ENCODE measurements at regions not wholly inside any gene's neighbourhood (a gene's known extent, or its start where the extent isn't known, plus 50 kb on each side); places are given as distances from the start of the nearest gene placed in this dataset.

DNA sequence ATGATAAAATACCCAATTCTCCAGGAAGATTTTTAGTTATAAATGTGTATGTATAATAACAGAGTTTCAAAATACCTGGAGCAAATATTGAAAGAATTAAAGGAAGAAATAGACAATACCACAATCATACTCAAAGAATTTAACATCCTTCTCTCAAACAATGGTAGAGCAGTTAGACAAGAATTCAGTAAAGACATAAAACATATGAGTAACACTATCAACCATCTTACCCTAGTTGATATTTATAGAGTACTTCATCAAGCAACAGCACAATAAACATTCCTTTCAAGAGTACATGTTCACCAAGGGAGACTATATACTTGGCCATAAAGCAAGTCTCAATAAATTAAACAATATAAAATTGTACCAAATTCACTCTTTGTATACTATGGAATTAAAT, 108.4 kb downstream of the DLEU7 start:
- no peak for DNase-seq (ENCODE audit: extremely low spot score)
- TF ChIP-seq, protein P1, sequence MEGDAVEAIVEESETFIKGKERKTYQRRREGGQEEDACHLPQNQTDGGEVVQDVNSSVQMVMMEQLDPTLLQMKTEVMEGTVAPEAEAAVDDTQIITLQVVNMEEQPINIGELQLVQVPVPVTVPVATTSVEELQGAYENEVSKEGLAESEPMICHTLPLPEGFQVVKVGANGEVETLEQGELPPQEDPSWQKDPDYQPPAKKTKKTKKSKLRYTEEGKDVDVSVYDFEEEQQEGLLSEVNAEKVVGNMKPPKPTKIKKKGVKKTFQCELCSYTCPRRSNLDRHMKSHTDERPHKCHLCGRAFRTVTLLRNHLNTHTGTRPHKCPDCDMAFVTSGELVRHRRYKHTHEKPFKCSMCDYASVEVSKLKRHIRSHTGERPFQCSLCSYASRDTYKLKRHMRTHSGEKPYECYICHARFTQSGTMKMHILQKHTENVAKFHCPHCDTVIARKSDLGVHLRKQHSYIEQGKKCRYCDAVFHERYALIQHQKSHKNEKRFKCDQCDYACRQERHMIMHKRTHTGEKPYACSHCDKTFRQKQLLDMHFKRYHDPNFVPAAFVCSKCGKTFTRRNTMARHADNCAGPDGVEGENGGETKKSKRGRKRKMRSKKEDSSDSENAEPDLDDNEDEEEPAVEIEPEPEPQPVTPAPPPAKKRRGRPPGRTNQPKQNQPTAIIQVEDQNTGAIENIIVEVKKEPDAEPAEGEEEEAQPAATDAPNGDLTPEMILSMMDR (IDR thresholded peaks at IDR 0.05; ENCODE audit: control extremely low read depth, extremely low read depth, low read depth, missing control alignments) = no peak
- ChIA-PET POLR2A (no interaction called here), CTCF (no interaction called here)

DNA sequence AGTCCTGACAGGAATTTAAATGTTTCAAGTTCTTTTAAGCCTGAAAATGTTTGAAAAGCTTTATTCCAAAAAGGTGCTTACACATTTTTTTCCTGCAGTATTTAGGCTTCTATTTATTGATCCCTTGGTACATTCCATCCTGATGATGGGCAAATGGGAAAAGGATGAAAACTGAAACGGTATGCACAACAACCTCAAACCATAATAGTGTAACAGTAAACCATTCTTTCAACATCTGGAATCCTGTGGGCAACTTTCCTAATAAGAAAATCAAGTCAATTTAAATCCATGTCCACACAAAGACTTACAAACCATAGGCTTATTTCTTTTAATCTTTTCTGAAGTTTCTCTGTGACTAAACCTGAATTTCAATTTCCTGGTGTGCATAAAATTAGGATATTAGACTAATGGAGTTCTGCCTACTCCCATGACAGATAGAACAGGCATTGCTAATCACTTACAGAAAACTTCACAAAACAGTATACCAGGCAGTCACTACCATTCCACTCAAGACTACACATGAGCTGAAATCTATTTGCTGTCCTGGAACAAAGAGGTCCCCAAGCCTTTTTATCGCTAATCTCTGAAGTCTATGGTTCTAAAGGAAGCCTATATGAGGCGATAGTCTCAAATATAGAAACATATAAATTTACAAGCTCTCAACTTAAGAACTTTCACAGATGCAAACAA, 103.3 kb downstream of the DLEU7 start:
- DNase-seq (ENCODE audit: extremely low spot score) = no peak
- ChIA-PET CTCF (interaction anchor here (0.7 kb wide), 1 partner anchor 15 kb away, joined by 3 read pairs; no protein-coding TSS in a partner anchor), POLR2A (no interaction called here)
- TF ChIP-seq, protein P1 (IDR thresholded peaks at IDR 0.05; ENCODE audit: control extremely low read depth, extremely low read depth, low read depth, missing control alignments) = no peak

DNA sequence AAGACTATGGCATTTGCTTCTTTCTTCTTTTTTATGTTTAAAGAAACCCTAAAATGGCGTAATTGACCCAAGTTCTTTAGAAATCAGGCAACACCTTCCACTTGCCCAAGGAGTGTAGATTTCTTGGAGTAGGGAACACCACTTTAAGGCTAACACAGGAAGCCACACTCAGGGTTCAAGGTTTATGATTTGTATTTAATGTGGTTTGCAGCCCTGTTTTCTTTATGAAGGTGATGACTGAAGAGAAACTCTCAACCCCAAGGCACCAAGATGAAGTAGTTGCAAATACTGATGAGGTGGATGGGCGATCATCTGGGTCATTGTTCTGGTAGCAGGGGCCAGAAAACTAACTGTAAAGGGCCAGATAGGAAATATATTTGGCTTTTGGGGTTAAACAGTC, 101.1 kb downstream of the DLEU7 start:
- POLR2A ChIA-PET = no interaction called here
- DNase-seq (ENCODE audit: extremely low spot score) = no peak
- CTCF ChIA-PET = no interaction called here
- TF ChIP-seq, protein P1 (IDR thresholded peaks at IDR 0.05; ENCODE audit: control extremely low read depth, extremely low read depth, low read depth, missing control alignments) = no peak

DNA sequence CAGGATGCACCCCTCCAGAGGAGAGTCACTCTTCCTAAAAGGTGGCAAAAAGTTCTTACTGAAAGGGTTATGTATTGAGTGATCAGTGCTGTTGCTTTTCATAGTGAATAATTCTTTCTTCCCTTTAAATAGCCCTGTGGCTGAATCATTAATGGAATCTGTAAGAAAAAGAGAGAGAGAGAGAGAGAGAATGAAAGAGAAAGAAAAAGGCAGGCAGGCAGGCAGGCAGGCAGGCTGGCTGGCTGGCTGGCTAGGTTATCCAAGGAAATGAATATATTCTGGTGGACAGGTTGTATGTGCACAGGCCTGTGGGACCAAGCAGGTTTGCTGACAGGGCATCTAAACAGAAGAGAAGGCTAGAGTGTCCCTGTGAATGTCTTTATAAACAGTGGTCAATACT, 100.5 kb downstream of the DLEU7 start:
- ChIA-PET POLR2A (no interaction called here), CTCF (no interaction called here)
- no peak for DNase-seq (ENCODE audit: extremely low spot score)
- TF ChIP-seq, protein P1 (IDR thresholded peaks at IDR 0.05; ENCODE audit: control extremely low read depth, extremely low read depth, low read depth, missing control alignments) = no peak

DNA sequence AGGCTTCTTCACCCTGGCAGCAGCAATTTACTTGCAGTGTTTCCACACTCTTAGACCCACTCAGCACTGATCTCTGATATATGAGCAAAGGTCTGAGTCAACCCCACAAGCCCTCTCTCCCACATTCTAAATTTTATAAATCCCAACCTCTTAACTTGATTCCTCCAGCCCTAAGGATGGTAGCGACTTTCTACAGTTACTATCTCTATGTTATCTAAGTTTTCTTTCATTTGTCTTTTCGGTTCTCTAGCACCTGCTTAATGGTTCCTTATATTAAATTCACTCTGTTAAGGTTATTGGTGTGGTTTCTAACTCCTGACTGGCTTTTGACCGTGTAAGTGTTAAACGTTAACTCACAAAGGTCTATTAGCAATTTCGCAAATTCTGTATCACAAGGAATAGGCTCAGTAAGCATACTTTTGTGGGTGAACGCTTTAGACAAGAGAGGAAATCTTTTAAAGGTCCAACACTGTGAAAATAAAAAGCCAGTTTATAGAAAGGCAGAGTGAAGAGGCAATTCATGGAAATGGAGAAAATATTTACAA, 99.3 kb downstream of the DLEU7 start:
- POLR2A ChIA-PET = no interaction called here

DNA sequence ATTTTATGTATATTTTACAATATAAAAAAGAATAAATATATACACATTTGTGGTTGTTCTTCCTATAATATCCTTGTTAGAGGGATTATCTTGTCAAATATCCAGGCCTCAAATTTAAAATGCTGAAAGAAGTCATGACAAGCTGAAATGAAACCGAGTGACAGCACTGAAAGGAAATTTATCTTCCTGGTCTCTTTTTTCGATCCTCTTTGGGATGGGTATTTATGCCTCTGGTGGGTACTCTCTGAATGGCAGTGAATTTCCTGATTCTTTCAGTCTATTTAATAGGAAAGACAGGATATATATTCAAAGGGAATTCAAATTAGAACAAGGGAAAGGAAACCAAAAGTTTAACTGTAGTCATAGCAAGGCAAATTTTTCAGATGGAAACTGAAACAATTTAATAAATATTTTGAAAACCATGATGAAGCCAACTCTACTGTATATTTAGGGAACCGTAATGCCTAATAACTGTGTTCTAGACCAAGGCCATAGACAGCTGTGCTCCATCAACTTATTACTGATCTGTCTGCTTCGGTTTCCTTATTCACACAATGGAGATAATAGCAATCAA, 97.9 kb downstream of the DLEU7 start:
- no peak for DNase-seq (ENCODE audit: extremely low spot score)
- ChIA-PET CTCF (interaction anchor here (0.6 to 0.8 kb wide), 2 partner anchors 10 to 55 kb away, joined by 3 read pairs; no protein-coding TSS in a partner anchor), POLR2A (no interaction called here)
- TF ChIP-seq, protein P1 (IDR thresholded peaks at IDR 0.05; ENCODE audit: control extremely low read depth, extremely low read depth, low read depth, missing control alignments) = no peak

More for the DNA sequence above, 99.3 kb downstream of the DLEU7 start:
- DNase-seq (ENCODE audit: extremely low spot score) = no peak
- TF ChIP-seq, protein P1 (IDR thresholded peaks at IDR 0.05; ENCODE audit: control extremely low read depth, extremely low read depth, low read depth, missing control alignments) = no peak
- CTCF ChIA-PET = no interaction called here
